ENCODE measurements at regions not wholly inside any gene's neighbourhood (a gene's known extent, or its start where the extent isn't known, plus 50 kb on each side); places are given as distances from the start of the nearest gene placed in this dataset.

GRCh38 chr20:39646874-39647413 lies 684.8 kb downstream of the DHX35 start:
- H3K4me1 ChIP-seq (ENCODE audit: insufficient read depth): peaks cover 25% of the 10 kb centered on the region; the same call in 1 of the 2 replicates
- DNase-seq (ENCODE audit: low spot score) (no peak), ATAC-seq (no peak)
- H3K27me3 Mint-ChIP-seq (ENCODE audit: insufficient read depth, low read depth, poor library complexity): no peaks in the 10 kb centered on the region
- H3K79me2 ChIP-seq (replicated peaks; ENCODE audit: insufficient read depth): no peaks in the 10 kb centered on the region
- H3K4me1 Mint-ChIP-seq: peaks cover 34% of the 10 kb centered on the region
- H2AFZ ChIP-seq: peak overlapping the region; percentile 29; the same call in 1 of the 2 replicates
- H3K27me3 ChIP-seq (ENCODE audit: insufficient read depth): no peaks in the 10 kb centered on the region
- H3K4me3 Mint-ChIP-seq: no peak overlapping the region
- H3K27ac Mint-ChIP-seq: no peak overlapping the region
- H3K9me2 ChIP-seq (ENCODE audit: insufficient read depth): 0 out of 2 replicates have a peak, but pooled peaks cover 6% of the 10 kb centered on the region
- no peak overlapping the region for H3K4me3 ChIP-seq
- H3K36me3 Mint-ChIP-seq (ENCODE audit: low read depth): no peaks in the 10 kb centered on the region
- H3K4me2 ChIP-seq: no peak overlapping the region
- TF ChIP-seq POLR2AphosphoS5 (IDR thresholded peaks at IDR 0.05; ENCODE audit: low read depth): no peak
- TF ChIP-seq JUNB (IDR thresholded peaks at IDR 0.05; ENCODE audit: unreplicated experiment): no peak
- no peak for TF ChIP-seq STAT1 (IDR thresholded peaks at IDR 0.05; ENCODE audit: unreplicated experiment)
- no peak for TF ChIP-seq EZH2 (IDR thresholded peaks at IDR 0.05; ENCODE audit: low read depth, unreplicated experiment)
- TF ChIP-seq NANOG (IDR thresholded peaks at IDR 0.05; ENCODE audit: borderline replicate concordance): no peak
- no peak for TF ChIP-seq REST (IDR thresholded peaks at IDR 0.05; ENCODE audit: unreplicated experiment)
- no peak for TF ChIP-seq EZH2phosphoT487 (IDR thresholded peaks at IDR 0.05; ENCODE audit: unreplicated experiment)
- no peak for TF ChIP-seq ZNF331 (CRISPR knock-in tag; IDR thresholded peaks at IDR 0.05; ENCODE audit: low read depth)
- TF ChIP-seq ZNF462 (CRISPR knock-in tag; IDR thresholded peaks at IDR 0.05): no peak
- no peak for TF ChIP-seq ZNF114 (CRISPR knock-in tag; IDR thresholded peaks at IDR 0.05)
- H4K20me1 ChIP-seq (replicated peaks; ENCODE audit: insufficient read depth): no peaks in the 10 kb centered on the region
- no peaks in the 10 kb centered on the region; the same call in 2 of the 3 replicates for H3K9me3 Mint-ChIP-seq
- no peak overlapping the region for H3K27ac ChIP-seq (ENCODE audit: low read depth)
- no peaks in the 10 kb centered on the region for H3F3A ChIP-seq (replicated peaks; ENCODE audit: low read depth)
- H3K36me3 ChIP-seq (ENCODE audit: insufficient read depth): no peaks in the 10 kb centered on the region
